Activated B cell treated with CpG ODN at 0.5 μM for 24 hours (primary cell): ENCODE measurements at regions not wholly inside any gene's neighbourhood (a gene's known extent, or its start where the extent isn't known, plus 50 kb on each side); places are given as distances from the start of the nearest gene placed in this dataset.

ENCODE experiments used
- ATAC-seq: fragments of 200-7000 bp; cut with Tn5 transposase; one replicate; pipeline ENCODE4 v1.10.0; 2021; ENCODE audit warnings: low read depth, mild to moderate bottlenecking, moderate library complexity
- CTCF ChIA-PET: fragments of 350-600 bp; sonication (Branson Sonifier 250); formaldehyde crosslinking; loops from one replicate; lab custom pipeline; 2021; ENCODE audit warnings: antibody characterized with exemption; lab: Charles Lee
- POLR2A ChIA-PET: fragments of 350-600 bp; sonication (Branson Sonifier 250); formaldehyde crosslinking; loops from one replicate; lab custom pipeline; 2021; ENCODE audit warnings: antibody characterized with exemption; lab: Charles Lee
- DNase-seq: peaks from one replicate; pipeline ENCODE4 v3.0.0; 2022
- H3K27ac Mint-ChIP-seq: one replicate; pipeline ENCODE4 v1.8.0; 2020; ENCODE audit warnings: mixed read lengths
- H3K27me3 Mint-ChIP-seq: one replicate; pipeline ENCODE4 v1.8.0; 2021; ENCODE audit warnings: mixed read lengths
- H3K36me3 Mint-ChIP-seq: one replicate; pipeline ENCODE4 v1.8.0; 2021; ENCODE audit warnings: low read depth, mixed read lengths
- H3K4me1 Mint-ChIP-seq: one replicate; pipeline ENCODE4 v1.8.0; 2021; ENCODE audit warnings: mixed read lengths
- H3K4me3 Mint-ChIP-seq: one replicate; pipeline ENCODE4 v1.8.0; 2020; ENCODE audit warnings: mild to moderate bottlenecking, mixed read lengths
- H3K9me3 Mint-ChIP-seq: one replicate; pipeline ENCODE4 v1.8.0; 2020; ENCODE audit warnings: mixed read lengths
- CTCF ChIP-seq: fragments of 200-600 bp; IDR thresholded peaks from one replicate; pipeline ENCODE4 v1.8.0; 2022; ENCODE audit warnings: antibody characterized with exemption, mild to moderate bottlenecking
- intact Hi-C: fragments of 100-400 bp; cut with micrococcal nuclease; formaldehyde crosslinking; loops from one replicate; pipeline ENCODE4 v1.15.1; 2024

GRCh38 chr13:74280093-74280794, 146.0 kb upstream of the KLF12 start:
- CTCF ChIA-PET = no interaction called here
- no peak overlapping the region for H3K27ac Mint-ChIP-seq
- ATAC-seq = no peak
- POLR2A ChIA-PET = no interaction called here
- H3K27me3 Mint-ChIP-seq = peaks cover 13% of the 10 kb centered on the region
- H3K4me1 Mint-ChIP-seq = no peaks in the 10 kb centered on the region
- DNase-seq = no peak
- H3K4me3 Mint-ChIP-seq = no peak overlapping the region
- TF ChIP-seq CTCF = no peak
- intact Hi-C loops = no loop called here
- no peaks in the 10 kb centered on the region for H3K9me3 Mint-ChIP-seq
- H3K36me3 Mint-ChIP-seq = no peaks in the 10 kb centered on the region

- TF ChIP-seq CTCF = no peak
- ATAC-seq (no peak), DNase-seq (no peak)
- intact Hi-C loops = no loop called here
- H3K4me1 Mint-ChIP-seq = no peaks in the 10 kb centered on the region
- ChIA-PET CTCF (no interaction called here), POLR2A (no interaction called here)
- peaks cover 13% of the 10 kb centered on the region for H3K27me3 Mint-ChIP-seq
- no peaks in the 10 kb centered on the region for H3K9me3 Mint-ChIP-seq
- no peaks in the 10 kb centered on the region for H3K36me3 Mint-ChIP-seq
- no peak overlapping the region for H3K4me3 Mint-ChIP-seq
- H3K27ac Mint-ChIP-seq = no peak overlapping the region
These were observed 144.7 kb upstream of the KLF12 start for GRCh38 chr13:74278901-74279300.

- ChIA-PET CTCF (no interaction called here), POLR2A (no interaction called here)
- TF ChIP-seq CTCF = no peak
- intact Hi-C loops = no loop called here
- H3K27me3 Mint-ChIP-seq = peaks cover 4% of the 10 kb centered on the region
- DNase-seq (no peak), ATAC-seq (no peak)
- no peaks in the 10 kb centered on the region for H3K4me1 Mint-ChIP-seq
- H3K9me3 Mint-ChIP-seq = peaks cover 2% of the 10 kb centered on the region
- H3K27ac Mint-ChIP-seq = no peak overlapping the region
- no peak overlapping the region for H3K4me3 Mint-ChIP-seq
- H3K36me3 Mint-ChIP-seq = no peaks in the 10 kb centered on the region
These were observed 140.7 kb upstream of the KLF12 start for GRCh38 chr13:74274916-74275315.

GRCh38 chr13:74273581-74273980, 139.4 kb upstream of the KLF12 start:
- DNase-seq (no peak), ATAC-seq (no peak)
- H3K4me3 Mint-ChIP-seq = no peak overlapping the region
- peaks cover 2% of the 10 kb centered on the region for H3K9me3 Mint-ChIP-seq
- no peaks in the 10 kb centered on the region for H3K36me3 Mint-ChIP-seq
- no peak for TF ChIP-seq CTCF
- H3K27me3 Mint-ChIP-seq = peaks cover 4% of the 10 kb centered on the region
- H3K4me1 Mint-ChIP-seq = no peaks in the 10 kb centered on the region
- H3K27ac Mint-ChIP-seq = no peak overlapping the region
- ChIA-PET POLR2A (no interaction called here), CTCF (no interaction called here)
- intact Hi-C loops = no loop called here

- Mint-ChIP-seq H3K27me3 (peaks cover 2% of the 10 kb centered on the region), H3K36me3 (no peaks in the 10 kb centered on the region), H3K9me3 (peaks cover 2% of the 10 kb centered on the region), H3K4me1 (no peaks in the 10 kb centered on the region), H3K27ac (no peak overlapping the region), H3K4me3 (no peak overlapping the region)
- TF ChIP-seq CTCF = no peak
- CTCF ChIA-PET = no interaction called here
- POLR2A ChIA-PET = no interaction called here
- intact Hi-C loops = no loop called here
- ATAC-seq (no peak), DNase-seq (no peak)
These were observed 138.6 kb upstream of the KLF12 start for GRCh38 chr13:74272826-74273225.
